KG1 (cell line): ENCODE measurements at regions not wholly inside any gene's neighbourhood (a gene's known extent, or its start where the extent isn't known, plus 50 kb on each side); places are given as distances from the start of the nearest gene placed in this dataset.

ENCODE experiments used
- DNase-seq: peaks from one replicate; lab custom pipeline; 2025; lab: John Stamatoyannopoulos, UW

GRCh38 chr5:105817416-105817815 is 1853.3 kb downstream of the EFNA5 start:
- no peak for DNase-seq

GRCh38 chr5:105816961-105817360 is 1853.8 kb downstream of the EFNA5 start:
- DNase-seq, result no peak

- DNase-seq, result no peak
Measured at GRCh38 chr5:105812304-105812703, 1858.4 kb downstream of the EFNA5 start.

- no peak for DNase-seq
Measured at GRCh38 chr5:105807951-105808350, 1862.8 kb downstream of the EFNA5 start.

- no peak for DNase-seq
Measured at GRCh38 chr5:105807290-105807689, 1863.4 kb downstream of the EFNA5 start.

GRCh38 chr5:105806596-105806995 is 1864.1 kb downstream of the EFNA5 start:
- DNase-seq, result no peak

- DNase-seq, result no peak
Measured at GRCh38 chr5:105803431-105803830, 1867.3 kb downstream of the EFNA5 start.

GRCh38 chr5:105794578-105794977 is 1876.2 kb downstream of the EFNA5 start:
- no peak for DNase-seq

- no peak for DNase-seq
Measured at GRCh38 chr5:105789246-105789645, 1881.5 kb downstream of the EFNA5 start.

- no peak for DNase-seq
Measured at GRCh38 chr5:105783811-105784210, 1886.9 kb downstream of the EFNA5 start.

- DNase-seq, result no peak
Measured at GRCh38 chr5:105782501-105782900, 1888.2 kb downstream of the EFNA5 start.

- no peak for DNase-seq
Measured at GRCh38 chr5:105773241-105773640, 1897.5 kb downstream of the EFNA5 start.

- no peak for DNase-seq
Measured at GRCh38 chr5:105767267-105767666, 1903.5 kb downstream of the EFNA5 start.

GRCh38 chr5:105762728-105763127 is 1908.0 kb downstream of the EFNA5 start:
- DNase-seq, result no peak

GRCh38 chr5:105754056-105754455 is 1916.7 kb downstream of the EFNA5 start:
- DNase-seq, result no peak

GRCh38 chr5:105752801-105753200 is 1917.9 kb downstream of the EFNA5 start:
- DNase-seq, result no peak

- DNase-seq, result no peak
Measured at GRCh38 chr5:105751908-105752307, 1918.8 kb downstream of the EFNA5 start.

- no peak for DNase-seq
Measured at GRCh38 chr5:105745111-105745510, 1925.6 kb downstream of the EFNA5 start.

- no peak for DNase-seq
Measured at GRCh38 chr5:105740242-105740641, 1930.5 kb downstream of the EFNA5 start.

GRCh38 chr5:105739732-105740131 is 1931.0 kb downstream of the EFNA5 start:
- no peak for DNase-seq

- DNase-seq, result no peak
Measured at GRCh38 chr5:105735704-105736103, 1935.0 kb downstream of the EFNA5 start.

- no peak for DNase-seq
Measured at GRCh38 chr5:105730982-105731381, 1939.8 kb downstream of the EFNA5 start.

GRCh38 chr5:105726093-105726492 is 1944.6 kb downstream of the EFNA5 start:
- DNase-seq, result no peak

- no peak for DNase-seq
Measured at GRCh38 chr5:105708442-105708841, 1962.3 kb downstream of the EFNA5 start.

- no peak for DNase-seq
Measured at GRCh38 chr5:105702323-105702722, 1968.4 kb downstream of the EFNA5 start.
